SK-N-MC (cell line): ENCODE measurements at regions not wholly inside any gene's neighbourhood (a gene's known extent, or its start where the extent isn't known, plus 50 kb on each side); places are given as distances from the start of the nearest gene placed in this dataset.

Experiments
- EZH2 ChIP-seq: fragments of 200-600 bp; sonication (generic); IDR thresholded peaks from one replicate; pipeline ENCODE4 v1.6.1; 2017; ENCODE audit warnings: antibody characterized with exemption
- POLR2AphosphoS5 ChIP-seq: IDR thresholded peaks from 2 replicates; pipeline ENCODE4 v1.6.1; 2012; ENCODE audit warnings: mild to moderate bottlenecking, low read depth, low read length, borderline replicate concordance

- TF ChIP-seq POLR2AphosphoS5: no peak
- no peak for TF ChIP-seq EZH2
These were observed 743.4 kb downstream of the RPS29 start for GRCh38 chr14:48842785-48843184.
